ENCODE measurements at regions not wholly inside any gene's neighbourhood (a gene's known extent, or its start where the extent isn't known, plus 50 kb on each side); places are given as distances from the start of the nearest gene placed in this dataset.

DNA sequence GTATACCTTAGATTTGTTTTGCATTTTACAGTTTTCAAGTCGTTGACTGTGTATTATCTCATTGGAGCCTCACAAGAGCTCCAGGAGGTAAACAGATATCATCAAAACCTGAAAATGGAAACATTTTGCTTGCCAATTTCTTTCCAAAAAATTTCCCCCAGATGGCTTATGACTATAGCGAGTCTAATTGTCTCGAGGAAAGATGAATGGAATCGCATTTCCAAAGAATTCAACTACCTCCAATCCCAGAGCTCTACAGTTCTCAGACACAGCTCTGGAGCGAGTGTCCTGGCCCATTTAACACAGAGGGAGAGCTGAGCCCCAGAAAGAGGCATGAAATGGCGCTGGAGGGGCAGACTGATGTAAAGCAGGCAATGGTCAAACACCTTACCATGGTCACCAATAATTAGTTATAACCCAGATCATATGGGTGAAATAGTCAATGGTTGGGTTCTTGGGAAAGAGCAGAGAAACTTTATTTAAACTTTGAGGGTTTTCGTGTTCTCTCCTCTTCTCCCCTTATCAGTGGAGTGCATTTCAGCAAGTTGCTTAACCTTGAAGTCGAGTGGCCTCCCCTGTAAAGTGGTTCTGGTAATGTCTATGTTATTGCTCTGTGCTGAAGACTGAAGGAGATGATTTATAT, 168.2 kb downstream of the ZDHHC21 start:
- Histone ChIP-seq H3K36me3 (no peaks in the 10 kb centered on the region), H3K4me1 (no peaks in the 10 kb centered on the region), H3K9me3 (no peaks in the 10 kb centered on the region), H3K27ac (no peak overlapping the region), H3K27me3 (no peaks in the 10 kb centered on the region), H3K4me3 (no peak overlapping the region)
- DNase-seq: no peak
- TF ChIP-seq, protein P1, sequence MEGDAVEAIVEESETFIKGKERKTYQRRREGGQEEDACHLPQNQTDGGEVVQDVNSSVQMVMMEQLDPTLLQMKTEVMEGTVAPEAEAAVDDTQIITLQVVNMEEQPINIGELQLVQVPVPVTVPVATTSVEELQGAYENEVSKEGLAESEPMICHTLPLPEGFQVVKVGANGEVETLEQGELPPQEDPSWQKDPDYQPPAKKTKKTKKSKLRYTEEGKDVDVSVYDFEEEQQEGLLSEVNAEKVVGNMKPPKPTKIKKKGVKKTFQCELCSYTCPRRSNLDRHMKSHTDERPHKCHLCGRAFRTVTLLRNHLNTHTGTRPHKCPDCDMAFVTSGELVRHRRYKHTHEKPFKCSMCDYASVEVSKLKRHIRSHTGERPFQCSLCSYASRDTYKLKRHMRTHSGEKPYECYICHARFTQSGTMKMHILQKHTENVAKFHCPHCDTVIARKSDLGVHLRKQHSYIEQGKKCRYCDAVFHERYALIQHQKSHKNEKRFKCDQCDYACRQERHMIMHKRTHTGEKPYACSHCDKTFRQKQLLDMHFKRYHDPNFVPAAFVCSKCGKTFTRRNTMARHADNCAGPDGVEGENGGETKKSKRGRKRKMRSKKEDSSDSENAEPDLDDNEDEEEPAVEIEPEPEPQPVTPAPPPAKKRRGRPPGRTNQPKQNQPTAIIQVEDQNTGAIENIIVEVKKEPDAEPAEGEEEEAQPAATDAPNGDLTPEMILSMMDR (IDR thresholded peaks at IDR 0.05): no peak
- ATAC-seq: peak; percentile 76
- intact Hi-C loops (cut with DNase I): no loop called here

DNA sequence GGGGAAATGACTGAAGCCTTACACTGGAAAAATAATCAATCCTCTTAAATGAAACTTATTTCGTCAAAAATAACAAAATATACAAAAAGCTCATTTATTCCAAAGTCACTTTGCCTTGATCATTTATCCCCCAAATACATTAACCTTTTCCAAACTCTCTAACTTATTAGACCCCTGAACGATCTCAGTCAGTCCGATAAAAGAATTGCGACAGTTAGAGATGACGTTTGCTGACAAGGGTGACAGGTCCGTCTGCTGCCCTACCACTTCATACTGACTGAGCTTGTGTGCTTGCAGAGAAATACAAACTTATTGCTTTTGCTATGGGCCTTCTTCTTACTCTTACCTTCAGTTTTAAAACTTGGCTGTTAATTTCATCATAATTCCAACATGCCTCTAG, 169.7 kb downstream of the ZDHHC21 start:
- intact Hi-C loops (cut with DNase I): no loop called here
- ATAC-seq (no peak), DNase-seq (no peak)
- Histone ChIP-seq H3K9me3 (no peaks in the 10 kb centered on the region), H3K36me3 (no peaks in the 10 kb centered on the region), H3K27ac (no peak overlapping the region), H3K27me3 (no peaks in the 10 kb centered on the region), H3K4me3 (no peak overlapping the region), H3K4me1 (no peaks in the 10 kb centered on the region)
- TF ChIP-seq, protein P1 (IDR thresholded peaks at IDR 0.05): no peak

DNA sequence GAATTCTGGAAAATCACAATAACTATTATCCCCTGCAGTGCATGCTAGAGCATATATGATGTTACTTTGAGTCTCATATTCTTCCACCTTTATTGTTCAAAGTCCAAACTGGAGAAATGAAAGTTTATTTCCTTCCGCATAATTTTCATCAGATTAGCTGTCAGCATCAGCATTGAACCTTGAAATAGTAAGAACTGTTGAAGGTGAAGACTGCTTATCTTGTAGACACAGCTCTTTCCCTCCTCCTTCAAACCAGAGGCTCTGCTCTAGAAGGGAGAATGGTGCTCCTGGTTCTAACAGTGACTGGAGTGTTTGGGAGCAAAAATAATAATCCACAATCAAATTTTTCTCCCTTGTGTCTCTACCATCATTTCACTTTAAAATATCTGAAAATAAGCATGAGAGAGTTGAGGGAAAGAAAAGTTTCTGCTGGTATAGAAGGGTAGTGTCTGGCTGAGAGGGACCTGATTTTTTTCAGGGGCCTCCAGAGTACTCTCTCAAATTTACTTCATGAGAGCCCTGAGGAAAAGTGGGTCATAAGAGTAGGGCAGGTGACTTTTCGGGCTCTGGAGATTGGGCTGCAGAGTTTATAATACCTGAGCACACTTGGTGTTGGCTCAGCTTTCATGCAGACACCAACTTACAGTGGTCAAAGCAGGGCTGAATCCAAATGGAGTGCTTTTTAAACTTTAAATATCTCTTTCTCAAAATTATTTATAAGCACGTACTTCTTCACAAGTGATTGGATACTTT, 170.4 kb downstream of the ZDHHC21 start:
- DNase-seq (no peak), ATAC-seq (no peak)
- intact Hi-C loops (cut with DNase I): no loop called here
- H3K4me1 ChIP-seq: no peaks in the 10 kb centered on the region
- no peaks in the 10 kb centered on the region for H3K9me3 ChIP-seq
- no peak overlapping the region for H3K27ac ChIP-seq
- no peak overlapping the region for H3K4me3 ChIP-seq
- H3K36me3 ChIP-seq: no peaks in the 10 kb centered on the region
- no peaks in the 10 kb centered on the region for H3K27me3 ChIP-seq
- TF ChIP-seq, protein P1 (IDR thresholded peaks at IDR 0.05): no peak

DNA sequence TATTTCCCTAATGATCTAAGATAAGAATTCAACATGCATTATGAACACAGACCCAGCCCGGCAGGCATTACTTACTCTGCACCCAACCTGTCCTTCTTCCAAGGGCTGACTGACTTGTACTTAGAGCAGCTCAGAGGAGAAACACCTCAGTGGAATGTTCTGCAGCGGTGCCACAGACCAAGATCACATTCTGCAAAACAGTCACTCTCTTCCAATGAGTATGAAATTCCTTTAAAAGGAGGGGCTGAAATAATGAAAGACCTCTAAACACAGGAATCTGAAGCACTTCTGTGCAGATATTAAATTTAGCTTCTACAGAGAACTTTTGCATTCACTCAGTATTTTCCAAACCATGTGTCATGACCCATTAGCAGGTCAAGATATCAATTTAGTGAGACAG, 172.9 kb downstream of the ZDHHC21 start:
- Histone ChIP-seq H3K4me1 (no peaks in the 10 kb centered on the region), H3K27ac (no peak overlapping the region), H3K9me3 (no peaks in the 10 kb centered on the region), H3K36me3 (no peaks in the 10 kb centered on the region), H3K27me3 (no peaks in the 10 kb centered on the region), H3K4me3 (no peak overlapping the region)
- peak; percentile 38 for ATAC-seq
- intact Hi-C loops (cut with DNase I): no loop called here
- DNase-seq: no peak
- TF ChIP-seq, protein P1 (IDR thresholded peaks at IDR 0.05): no peak

DNA sequence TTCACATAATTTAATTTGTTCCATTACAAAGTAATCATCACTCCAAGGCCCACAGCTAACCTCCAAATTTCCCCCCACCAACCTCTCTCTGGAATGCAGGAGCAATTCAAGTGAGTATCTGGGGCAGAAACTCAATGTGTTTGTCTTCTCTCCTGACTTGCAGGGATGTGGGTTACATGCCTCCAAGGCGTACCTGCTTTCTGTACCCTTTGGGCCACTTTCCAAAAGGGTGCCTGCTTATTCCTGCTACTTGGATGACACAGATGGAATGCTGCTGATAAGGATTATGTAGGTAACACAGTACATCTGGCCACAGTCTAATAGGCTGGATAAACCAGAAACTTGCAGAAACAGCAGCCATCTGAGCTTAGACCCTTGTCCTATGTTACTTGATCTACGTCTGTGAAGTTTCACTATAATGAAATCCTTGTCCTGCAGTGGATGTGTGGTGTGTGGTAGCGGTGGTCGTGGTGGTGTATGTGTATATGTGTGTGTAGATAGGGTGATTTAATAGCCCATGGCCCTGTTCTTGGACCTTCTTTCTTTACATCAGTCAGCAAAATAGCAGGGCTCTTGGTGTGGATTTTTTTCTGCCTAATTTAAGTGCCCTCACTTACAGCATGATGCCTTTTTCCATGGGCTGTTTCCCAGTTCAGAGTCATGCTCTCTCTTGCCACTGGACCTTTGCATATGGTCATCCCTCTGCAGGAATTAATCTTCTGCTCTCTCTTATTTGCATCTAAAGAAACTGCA, 175.9 kb downstream of the ZDHHC21 start:
- TF ChIP-seq, protein P1 (IDR thresholded peaks at IDR 0.05): no peak
- intact Hi-C loops (cut with DNase I): no loop called here
- H3K27me3 ChIP-seq: no peaks in the 10 kb centered on the region
- H3K9me3 ChIP-seq: no peaks in the 10 kb centered on the region
- no peaks in the 10 kb centered on the region for H3K36me3 ChIP-seq
- ATAC-seq (no peak), DNase-seq (no peak)
- no peaks in the 10 kb centered on the region for H3K4me1 ChIP-seq
- H3K4me3 ChIP-seq: no peak overlapping the region
- no peak overlapping the region for H3K27ac ChIP-seq

Measured in upper lobe of right lung (tissue), 1 donor.